ENCODE measurements at regions not wholly inside any gene's neighbourhood (a gene's known extent, or its start where the extent isn't known, plus 50 kb on each side); places are given as distances from the start of the nearest gene placed in this dataset.

- TF ChIP-seq TAF1 (IDR thresholded peaks at IDR 0.05; ENCODE audit: borderline replicate concordance, insufficient read depth, low read length) (no peak), SIN3A (IDR thresholded peaks at IDR 0.05; ENCODE audit: borderline replicate concordance, insufficient read depth, low read length) (no peak), REST (IDR thresholded peaks at IDR 0.05; ENCODE audit: insufficient read depth in 1 of 2, low read depth in 2 of 2, low read length in 2 of 2) (no peak), FOXP2 (optimal IDR thresholded peaks at IDR 0.05; ENCODE audit: borderline replicate concordance, extremely low read depth, extremely low read length, insufficient read depth) (no peak)
These were observed 591.3 kb downstream of the FAM133A start for GRCh38 chrX:94265323-94265722.

- TF ChIP-seq TAF1 (IDR thresholded peaks at IDR 0.05; ENCODE audit: borderline replicate concordance, insufficient read depth, low read length): no peak
- no peak for TF ChIP-seq SIN3A (IDR thresholded peaks at IDR 0.05; ENCODE audit: borderline replicate concordance, insufficient read depth, low read length)
- no peak for TF ChIP-seq REST (IDR thresholded peaks at IDR 0.05; ENCODE audit: insufficient read depth in 1 of 2, low read depth in 2 of 2, low read length in 2 of 2)
These were observed 614.3 kb downstream of the FAM133A start for GRCh38 chrX:94288325-94288724.

GRCh38 chrX:94288972-94289371 lies 615.0 kb downstream of the FAM133A start:
- TF ChIP-seq SIN3A (IDR thresholded peaks at IDR 0.05; ENCODE audit: borderline replicate concordance, insufficient read depth, low read length) (no peak), FOXP2 (optimal IDR thresholded peaks at IDR 0.05; ENCODE audit: borderline replicate concordance, extremely low read depth, extremely low read length, insufficient read depth) (no peak), POLR2AphosphoS5 (IDR thresholded peaks at IDR 0.05; ENCODE audit: low read depth, low read length) (no peak), TAF1 (IDR thresholded peaks at IDR 0.05; ENCODE audit: borderline replicate concordance, insufficient read depth, low read length) (no peak), REST (IDR thresholded peaks at IDR 0.05; ENCODE audit: insufficient read depth in 1 of 2, low read depth in 2 of 2, low read length in 2 of 2) (no peak)

- TF ChIP-seq SIN3A (IDR thresholded peaks at IDR 0.05; ENCODE audit: borderline replicate concordance, insufficient read depth, low read length) (no peak), TAF1 (IDR thresholded peaks at IDR 0.05; ENCODE audit: borderline replicate concordance, insufficient read depth, low read length) (no peak), REST (IDR thresholded peaks at IDR 0.05; ENCODE audit: insufficient read depth in 1 of 2, low read depth in 2 of 2, low read length in 2 of 2) (no peak), POLR2AphosphoS5 (IDR thresholded peaks at IDR 0.05; ENCODE audit: low read depth, low read length) (no peak), FOXP2 (optimal IDR thresholded peaks at IDR 0.05; ENCODE audit: borderline replicate concordance, extremely low read depth, extremely low read length, insufficient read depth) (no peak)
These were observed 628.4 kb downstream of the FAM133A start for GRCh38 chrX:94302446-94302845.

GRCh38 chrX:94329182-94329581 lies 655.2 kb downstream of the FAM133A start:
- no peak for TF ChIP-seq FOXP2 (optimal IDR thresholded peaks at IDR 0.05; ENCODE audit: borderline replicate concordance, extremely low read depth, extremely low read length, insufficient read depth)
- TF ChIP-seq REST (IDR thresholded peaks at IDR 0.05; ENCODE audit: insufficient read depth in 1 of 2, low read depth in 2 of 2, low read length in 2 of 2): no peak
- TF ChIP-seq POLR2AphosphoS5 (IDR thresholded peaks at IDR 0.05; ENCODE audit: low read depth, low read length): no peak
- no peak for TF ChIP-seq TAF1 (IDR thresholded peaks at IDR 0.05; ENCODE audit: borderline replicate concordance, insufficient read depth, low read length)
- no peak for TF ChIP-seq SIN3A (IDR thresholded peaks at IDR 0.05; ENCODE audit: borderline replicate concordance, insufficient read depth, low read length)
